GM10248 (cell line): ENCODE measurements at regions not wholly inside any gene's neighbourhood (a gene's known extent, or its start where the extent isn't known, plus 50 kb on each side); places are given as distances from the start of the nearest gene placed in this dataset.

Experiments used
- CTCF ChIA-PET: fragments of 300-600 bp; sonication (Branson Sonifier 250); formaldehyde crosslinking; extraction: SDS; loops from one replicate; lab custom pipeline; 2021; ENCODE audit warnings: antibody characterized with exemption; lab: Yijun Ruan, JAX
- POLR2A ChIA-PET: fragments of 350-650 bp; sonication (Branson Sonifier 250); formaldehyde crosslinking; extraction: SDS; loops from one replicate; lab custom pipeline; 2020; ENCODE audit warnings: antibody characterized with exemption; lab: Yijun Ruan, JAX
- DNase-seq: peaks from one replicate; pipeline ENCODE4 v3.0.0; 2012; ENCODE audit errors: extremely low spot score
- TF ChIP-seq, protein P1 (sequence below): IDR thresholded peaks from 2 replicates; pipeline ENCODE4 v1.5.1; 2012; ENCODE audit warnings: mild to moderate bottlenecking, low read depth; ENCODE audit errors: extremely low read depth, missing control alignments, control extremely low read depth

DNA sequence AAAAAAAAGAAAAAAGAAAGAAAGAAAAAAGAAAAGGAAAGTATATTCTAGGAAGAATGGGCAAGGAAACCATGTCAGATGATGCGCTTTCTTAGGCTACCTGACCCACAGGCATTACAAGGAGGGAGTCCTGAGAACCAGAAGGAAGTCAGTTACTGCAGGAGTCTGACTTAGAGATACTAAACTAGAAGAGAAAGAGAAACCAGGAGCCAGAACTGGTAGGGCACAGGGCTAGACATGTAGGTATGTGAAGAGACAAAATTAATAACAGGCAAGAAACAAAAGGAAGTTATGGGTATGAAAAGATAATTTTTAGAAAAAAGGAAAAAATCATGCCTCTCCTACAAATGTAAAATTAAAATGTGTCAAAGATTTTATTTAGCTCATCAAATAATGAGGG is 63.3 kb upstream of the LRRN1 start:
- TF ChIP-seq, protein P1, sequence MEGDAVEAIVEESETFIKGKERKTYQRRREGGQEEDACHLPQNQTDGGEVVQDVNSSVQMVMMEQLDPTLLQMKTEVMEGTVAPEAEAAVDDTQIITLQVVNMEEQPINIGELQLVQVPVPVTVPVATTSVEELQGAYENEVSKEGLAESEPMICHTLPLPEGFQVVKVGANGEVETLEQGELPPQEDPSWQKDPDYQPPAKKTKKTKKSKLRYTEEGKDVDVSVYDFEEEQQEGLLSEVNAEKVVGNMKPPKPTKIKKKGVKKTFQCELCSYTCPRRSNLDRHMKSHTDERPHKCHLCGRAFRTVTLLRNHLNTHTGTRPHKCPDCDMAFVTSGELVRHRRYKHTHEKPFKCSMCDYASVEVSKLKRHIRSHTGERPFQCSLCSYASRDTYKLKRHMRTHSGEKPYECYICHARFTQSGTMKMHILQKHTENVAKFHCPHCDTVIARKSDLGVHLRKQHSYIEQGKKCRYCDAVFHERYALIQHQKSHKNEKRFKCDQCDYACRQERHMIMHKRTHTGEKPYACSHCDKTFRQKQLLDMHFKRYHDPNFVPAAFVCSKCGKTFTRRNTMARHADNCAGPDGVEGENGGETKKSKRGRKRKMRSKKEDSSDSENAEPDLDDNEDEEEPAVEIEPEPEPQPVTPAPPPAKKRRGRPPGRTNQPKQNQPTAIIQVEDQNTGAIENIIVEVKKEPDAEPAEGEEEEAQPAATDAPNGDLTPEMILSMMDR = no peak
- no peak for DNase-seq
- ChIA-PET POLR2A (no interaction called here), CTCF (interaction anchor here (1.0 kb wide), 1 partner anchor 33 kb away, joined by 3 read pairs; no protein-coding TSS in a partner anchor)

- DNase-seq = no peak
- POLR2A ChIA-PET = no interaction called here
- CTCF ChIA-PET = no interaction called here
- TF ChIP-seq, protein P1 = no peak
Observed at GRCh38 chr3:3734881-3735280, 64.3 kb upstream of the LRRN1 start.

- POLR2A ChIA-PET = no interaction called here
- no peak for DNase-seq
- TF ChIP-seq, protein P1 = no peak
- CTCF ChIA-PET = interaction anchor here (3.0 kb wide), 1 partner anchor 11 kb away, joined by 7 read pairs; no protein-coding TSS in a partner anchor
Observed at GRCh38 chr3:3729261-3729660, 70.0 kb upstream of the LRRN1 start.

DNA sequence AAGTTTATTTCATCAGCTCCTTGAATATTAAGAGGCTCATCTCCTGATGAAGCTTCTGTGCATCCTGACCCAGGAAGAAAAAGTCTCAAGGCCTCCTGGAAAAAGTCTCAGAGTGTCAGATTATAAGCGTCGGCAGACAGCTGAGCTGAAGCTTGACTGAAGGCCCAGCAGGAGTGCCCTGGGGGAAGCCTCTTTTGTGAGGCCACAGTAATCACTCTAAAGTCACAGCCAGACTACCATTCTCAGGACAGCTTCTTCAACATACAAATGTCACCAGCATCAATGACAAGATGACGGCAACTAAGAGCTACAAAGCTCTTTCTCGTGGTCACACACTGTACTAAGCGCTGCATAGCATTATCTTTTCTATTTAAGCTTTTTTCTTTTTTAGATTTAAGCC is 72.7 kb upstream of the LRRN1 start:
- DNase-seq = no peak
- TF ChIP-seq, protein P1 = no peak
- ChIA-PET CTCF (interaction anchor here (1.0 to 1.3 kb wide), 2 partner anchors 8 to 12 kb away, joined by 3 read pairs; no protein-coding TSS in a partner anchor), POLR2A (no interaction called here)

- DNase-seq = no peak
- ChIA-PET CTCF (interaction anchor here (1.2 to 1.5 kb wide), 3 partner anchors 11 to 18 kb away, joined by 3 to 5 read pairs (median 3); no protein-coding TSS in a partner anchor), POLR2A (no interaction called here)
- TF ChIP-seq, protein P1 = no peak
Observed at GRCh38 chr3:3714572-3714971, 84.7 kb upstream of the LRRN1 start.

- POLR2A ChIA-PET = no interaction called here
- CTCF ChIA-PET = no interaction called here
- TF ChIP-seq, protein P1 = no peak
- no peak for DNase-seq
Observed at GRCh38 chr3:3712971-3713370, 86.3 kb upstream of the LRRN1 start.
